GM12892 (cell line): ENCODE measurements at regions not wholly inside any gene's neighbourhood (a gene's known extent, or its start where the extent isn't known, plus 50 kb on each side); places are given as distances from the start of the nearest gene placed in this dataset.

Experiments
- POLR2A ChIP-seq: IDR thresholded peaks from 2 replicates; pipeline ENCODE4 v1.6.1; 2011; ENCODE audit warnings: low read depth, low read length, control low read depth
- POLR2AphosphoS5 ChIP-seq: IDR thresholded peaks from 2 replicates; pipeline ENCODE4 v1.6.1; 2011; ENCODE audit warnings: low read depth, low read length, control low read depth
- TAF1 ChIP-seq: IDR thresholded peaks from 2 replicates; pipeline ENCODE4 v1.6.1; 2011; ENCODE audit warnings: low read depth, mild to moderate bottlenecking, control low read depth, low read length, borderline replicate concordance

DNA sequence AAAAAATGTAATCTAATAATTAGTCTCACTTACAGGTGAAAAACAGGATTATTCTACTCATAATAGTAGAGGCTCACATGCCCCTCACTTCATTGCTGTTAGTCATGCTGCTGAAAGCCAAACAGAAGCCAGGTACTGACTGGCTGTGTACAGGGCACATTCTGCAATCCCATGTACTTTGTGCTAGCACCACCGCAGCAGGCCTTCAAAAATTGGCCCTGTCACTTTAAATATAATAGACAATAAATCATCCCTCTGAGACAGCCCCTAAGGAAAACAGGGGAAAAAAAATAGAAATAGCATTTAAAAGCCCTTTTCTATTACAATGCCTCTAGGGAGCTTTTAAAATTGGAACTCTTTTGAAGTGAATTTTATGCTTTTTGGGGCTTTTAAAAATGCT is 723.8 kb downstream of the TUSC7 start:
- TF ChIP-seq POLR2A (no peak), POLR2AphosphoS5 (no peak), TAF1 (no peak)
